ENCODE measurements at regions not wholly inside any gene's neighbourhood (a gene's known extent, or its start where the extent isn't known, plus 50 kb on each side); places are given as distances from the start of the nearest gene placed in this dataset.
"Not testable (repeated sequence)": the region's sequence is repeated elsewhere in the genome, so short reads cannot be mapped to it uniquely, and the experiment has no call there.

DNA sequence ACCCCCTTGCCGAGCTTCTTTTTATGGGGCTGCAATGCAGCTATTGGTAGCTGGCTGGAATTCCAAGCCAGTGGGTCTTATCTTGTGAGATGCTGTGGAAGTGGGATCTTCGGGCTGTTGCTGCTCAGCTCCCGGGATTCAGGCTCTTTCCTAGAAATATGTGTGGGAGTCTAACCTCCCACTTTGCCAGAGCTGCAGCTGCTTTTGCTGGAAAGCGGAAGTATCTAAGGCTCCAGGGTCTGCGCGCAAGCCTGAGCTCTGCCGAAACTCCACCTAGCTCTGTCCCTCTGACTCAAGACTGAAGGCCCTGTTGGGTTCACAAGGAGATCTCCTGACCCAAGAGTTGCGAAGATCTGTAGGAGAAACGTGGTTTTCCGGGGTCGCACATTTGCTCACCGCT lies 151.1 kb upstream of the ANKRD55 start:
- DNase-seq (ENCODE audit: low read depth in 2 of 2): no peak

DNA sequence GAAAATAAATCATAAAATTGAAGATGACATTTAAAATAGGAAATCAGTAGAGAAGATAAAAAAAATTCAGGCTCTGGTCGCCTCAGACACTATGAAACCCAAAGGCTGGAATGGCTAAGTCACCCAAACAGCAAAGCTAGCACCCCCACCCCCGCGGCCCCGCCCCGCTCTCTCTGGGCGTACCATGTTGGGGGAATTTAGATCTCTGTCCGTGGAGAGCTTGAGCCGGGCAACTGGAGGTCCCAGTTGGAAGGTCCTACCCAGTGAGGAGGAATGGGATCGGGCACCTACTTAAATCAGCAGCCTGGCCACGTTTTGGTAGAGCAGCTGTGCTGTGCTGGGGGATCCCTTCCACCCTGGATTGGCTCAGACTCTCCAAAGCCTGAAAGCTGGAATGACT lies 150.6 kb upstream of the ANKRD55 start:
- no peak for DNase-seq (ENCODE audit: low read depth in 2 of 2)

DNA sequence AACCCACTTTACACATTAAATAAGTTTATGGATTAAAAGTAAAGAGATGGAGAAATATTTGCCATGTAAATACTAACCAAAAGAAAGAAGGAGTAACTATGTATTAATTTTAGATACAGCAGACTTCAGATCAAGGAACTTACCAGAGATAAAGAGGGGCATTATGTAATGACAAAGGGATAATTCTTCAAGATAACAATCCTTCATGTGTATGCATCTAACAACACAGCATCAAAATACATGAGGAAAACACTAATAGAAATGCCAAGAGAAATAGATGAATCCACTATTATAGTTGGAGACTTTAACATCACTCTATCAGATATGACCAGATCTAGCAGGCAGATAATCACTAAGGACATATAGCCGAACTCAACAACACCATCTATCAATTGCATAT lies 149.8 kb upstream of the ANKRD55 start:
- DNase-seq (ENCODE audit: low read depth in 2 of 2): no peak

DNA sequence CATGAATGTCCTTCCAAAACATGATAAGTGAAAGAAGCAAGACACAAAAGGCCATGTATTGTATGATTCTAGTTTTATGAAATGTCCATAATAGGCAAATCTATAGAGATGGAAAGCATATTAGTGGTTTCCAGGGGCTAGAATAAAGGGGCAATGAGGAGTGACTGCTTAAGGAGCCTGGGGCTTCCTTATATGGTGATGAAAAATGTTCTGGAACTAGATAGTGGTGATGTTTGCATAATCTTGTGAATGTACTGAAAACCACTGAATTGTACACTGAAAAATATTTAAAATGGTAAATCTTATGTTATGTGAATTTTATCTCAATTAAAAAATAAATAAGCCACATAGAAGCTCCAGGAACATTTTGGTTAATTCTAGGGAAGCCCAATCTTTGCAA lies 144.4 kb upstream of the ANKRD55 start:
- DNase-seq (ENCODE audit: low read depth in 2 of 2): no peak

DNA sequence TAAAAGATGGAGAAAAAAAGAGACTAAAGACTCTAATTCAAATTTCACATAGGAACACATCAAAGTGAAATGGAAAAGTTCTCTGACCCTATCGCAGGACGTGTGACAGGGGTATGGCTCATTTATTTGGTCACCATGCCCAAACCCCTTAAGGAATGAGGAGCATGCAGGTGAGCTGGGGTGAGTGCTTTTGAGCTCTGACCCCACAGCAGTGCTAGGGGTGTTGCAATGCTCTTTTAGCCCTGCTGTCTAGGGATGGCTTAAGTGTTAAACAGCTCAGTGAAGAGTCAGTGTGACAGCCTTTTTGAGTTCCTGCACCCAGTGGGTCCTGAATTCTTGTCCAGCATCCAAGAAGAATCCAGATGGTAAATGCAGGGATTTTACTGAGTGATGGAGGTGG lies 143.0 kb upstream of the ANKRD55 start:
- DNase-seq (ENCODE audit: low read depth in 2 of 2): no peak

DNA sequence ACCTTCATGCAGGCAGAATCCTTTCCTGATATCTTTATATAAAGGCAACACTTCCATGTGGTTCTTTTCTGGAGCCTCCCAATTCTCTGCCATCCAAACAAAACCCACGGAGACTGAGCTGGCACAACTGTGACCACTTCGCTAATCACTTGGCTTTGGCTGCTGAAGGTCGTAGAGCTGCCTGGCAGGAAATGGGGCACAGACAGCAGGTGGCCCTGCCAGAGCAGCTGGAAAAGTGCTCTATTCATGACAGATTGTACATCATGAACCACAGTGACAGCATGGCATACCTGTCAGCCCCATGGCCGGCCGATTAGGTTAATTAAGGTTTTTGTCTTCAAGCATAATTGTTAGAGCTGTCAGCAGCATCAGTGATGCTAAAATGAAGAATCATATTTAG lies 141.9 kb upstream of the ANKRD55 start:
- no peak for DNase-seq (ENCODE audit: low read depth in 2 of 2)

DNA sequence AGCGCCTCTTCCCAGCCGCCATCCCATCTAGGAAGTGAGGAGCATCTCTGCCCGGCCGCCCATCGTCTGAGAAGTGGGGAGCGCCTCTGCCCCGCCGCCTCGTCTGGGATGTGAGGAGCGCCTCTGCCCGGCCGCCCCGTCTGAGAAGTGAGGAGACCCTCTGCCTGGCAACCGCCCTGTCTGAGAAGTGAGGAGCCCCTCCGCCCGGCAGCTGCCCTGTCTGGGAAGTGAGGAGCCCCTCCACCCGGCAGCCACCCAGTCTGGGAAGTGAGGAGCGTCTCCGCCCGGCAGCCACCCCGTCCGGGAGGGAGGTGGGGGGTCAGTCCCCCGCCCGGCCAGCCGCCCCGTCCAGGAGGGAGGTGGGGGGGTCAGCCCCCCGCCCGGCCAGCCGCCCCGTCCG lies 139.4 kb upstream of the ANKRD55 start:
- not testable (repeated sequence) for DNase-seq (ENCODE audit: low read depth in 2 of 2)

DNA sequence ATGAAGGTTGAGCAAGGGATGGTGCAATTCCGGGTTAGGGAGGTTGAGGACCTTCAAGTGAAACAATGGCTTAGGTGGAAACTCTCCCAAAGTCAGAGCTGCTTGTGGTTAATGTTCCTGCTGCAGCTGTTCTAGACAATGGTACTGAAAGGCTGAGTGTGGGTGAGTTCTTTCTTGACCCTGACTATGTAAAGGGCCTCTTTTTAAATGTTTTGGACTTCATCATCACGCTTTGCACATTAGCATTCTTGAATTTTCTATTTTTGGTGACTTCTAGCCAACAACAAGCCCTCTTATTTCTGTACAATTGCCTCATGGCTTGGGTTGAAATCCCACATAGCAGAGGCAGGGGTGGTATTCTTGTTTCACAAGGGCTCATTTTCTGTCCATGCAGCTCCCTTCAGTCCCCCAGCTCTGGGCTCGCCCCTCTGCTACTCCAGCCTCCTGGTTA lies 136.3 kb upstream of the ANKRD55 start:
- no peak for DNase-seq (ENCODE audit: low read depth in 2 of 2)

DNA sequence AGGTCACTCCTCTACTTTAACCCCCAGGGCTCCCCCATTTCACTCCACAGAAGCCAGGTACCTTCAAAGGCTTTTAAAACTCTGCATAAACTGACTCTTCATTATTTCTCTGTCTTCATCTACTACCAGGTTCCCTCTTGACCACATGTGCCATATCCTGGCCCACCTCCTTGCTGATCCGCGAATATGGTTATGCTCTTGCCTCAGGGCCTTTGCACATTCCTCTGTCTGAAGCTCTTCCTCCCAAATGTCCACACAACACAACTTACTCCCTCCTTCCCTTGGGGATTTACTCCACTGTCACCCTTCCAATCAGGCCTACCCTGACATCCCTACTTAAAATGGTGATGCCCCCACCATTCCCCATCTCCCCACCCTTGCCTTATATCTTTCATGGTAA lies 134.6 kb upstream of the ANKRD55 start:
- no peak for DNase-seq (ENCODE audit: low read depth in 2 of 2)

DNA sequence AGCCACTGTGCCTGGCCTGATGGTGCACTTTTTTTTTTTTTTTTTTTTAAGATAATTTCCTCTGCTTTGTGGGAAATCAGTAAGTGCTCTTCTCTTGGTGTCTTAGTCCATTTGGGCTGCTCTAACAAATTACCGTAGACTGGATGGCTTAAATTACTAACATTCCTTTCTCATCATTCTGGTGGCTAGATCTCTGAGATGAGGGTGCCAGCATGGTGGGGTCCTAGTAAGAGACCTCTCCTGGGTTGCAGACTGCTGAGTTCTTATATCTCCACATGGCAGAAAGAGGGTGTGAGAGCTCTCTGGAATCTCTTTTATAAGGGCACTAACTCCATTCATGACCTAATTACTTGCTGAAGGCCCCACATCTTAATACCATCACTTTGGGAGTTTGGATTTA lies 133.9 kb upstream of the ANKRD55 start:
- DNase-seq (ENCODE audit: low read depth in 2 of 2): no peak

DNA sequence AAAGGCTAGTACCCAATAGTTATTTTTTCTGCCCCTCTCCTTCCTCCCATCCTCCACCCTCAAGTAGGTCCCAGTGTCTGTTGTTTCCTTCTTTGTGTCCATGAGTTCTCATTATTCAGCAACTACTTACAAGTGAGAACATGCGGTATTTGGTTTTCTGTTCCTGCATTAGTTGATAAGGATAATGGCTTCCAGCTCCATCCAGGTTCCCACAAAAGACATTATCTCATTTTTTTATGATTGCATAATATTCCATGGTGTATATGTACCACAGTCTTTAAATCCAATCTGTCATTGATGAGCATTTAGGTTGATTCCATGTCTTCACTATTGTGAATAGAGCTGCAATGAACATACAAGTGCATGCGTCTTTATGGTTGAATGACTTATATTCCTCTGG lies 128.3 kb upstream of the ANKRD55 start:
- no peak for DNase-seq (ENCODE audit: low read depth in 2 of 2)

DNA sequence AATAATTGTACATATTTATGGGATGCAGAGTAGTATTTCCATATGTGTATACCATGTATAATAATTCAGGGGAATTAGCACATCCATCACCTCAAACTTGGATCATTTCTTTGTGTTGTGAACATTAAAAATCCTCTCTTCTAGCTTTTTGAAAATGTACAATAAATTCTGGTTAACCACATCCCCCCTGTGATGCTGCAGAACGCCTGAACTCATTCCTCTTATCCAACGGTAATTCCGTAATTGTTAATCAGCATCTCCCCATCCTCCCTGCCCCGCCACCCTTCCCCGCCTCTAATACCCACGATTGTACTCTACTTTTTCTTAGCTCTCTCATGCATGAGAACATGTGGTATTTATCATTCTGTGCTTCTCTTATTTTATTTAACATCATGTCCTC lies 127.7 kb upstream of the ANKRD55 start:
- DNase-seq (ENCODE audit: low read depth in 2 of 2): no peak

DNA sequence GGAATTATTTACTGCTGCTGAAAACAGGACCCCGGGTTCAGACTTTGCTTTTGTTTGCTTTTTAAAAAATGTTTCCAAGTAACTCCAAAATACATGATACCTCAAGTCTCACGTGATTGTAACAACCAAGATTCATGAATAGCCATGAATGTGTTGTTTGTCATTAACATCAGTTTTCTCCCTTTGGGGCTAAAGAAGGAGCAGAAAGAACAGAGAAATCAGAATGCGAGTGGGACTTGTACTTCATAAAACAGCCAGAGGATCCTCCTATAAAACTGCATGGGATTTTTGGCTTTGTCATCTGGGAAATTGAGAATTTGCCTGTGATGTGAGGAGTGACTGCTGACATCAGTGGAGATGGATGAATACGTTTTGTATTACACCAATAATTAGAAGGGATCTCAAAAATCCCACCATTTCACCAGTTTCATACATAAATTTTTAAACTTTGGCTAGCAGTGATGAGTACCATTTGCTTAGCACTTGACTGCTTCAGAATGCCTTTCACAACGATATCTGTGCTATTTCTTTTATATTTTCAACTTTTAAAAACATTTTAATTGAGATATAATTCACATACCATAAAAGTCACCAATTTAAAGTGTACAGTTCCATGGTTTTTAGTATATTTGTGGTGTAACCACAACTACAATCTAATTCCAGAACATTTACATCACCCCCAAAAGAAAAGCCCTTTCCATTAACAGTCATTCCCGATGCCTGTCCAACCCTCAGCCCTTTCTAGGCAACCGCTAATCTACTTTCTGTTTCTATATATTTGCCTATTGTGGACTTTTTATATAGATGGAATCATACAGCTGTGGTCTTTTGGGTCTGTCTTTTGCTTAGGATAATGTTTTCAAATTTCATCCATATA lies 126.9 kb upstream of the ANKRD55 start:
- DNase-seq (ENCODE audit: low read depth in 2 of 2): no peak

DNA sequence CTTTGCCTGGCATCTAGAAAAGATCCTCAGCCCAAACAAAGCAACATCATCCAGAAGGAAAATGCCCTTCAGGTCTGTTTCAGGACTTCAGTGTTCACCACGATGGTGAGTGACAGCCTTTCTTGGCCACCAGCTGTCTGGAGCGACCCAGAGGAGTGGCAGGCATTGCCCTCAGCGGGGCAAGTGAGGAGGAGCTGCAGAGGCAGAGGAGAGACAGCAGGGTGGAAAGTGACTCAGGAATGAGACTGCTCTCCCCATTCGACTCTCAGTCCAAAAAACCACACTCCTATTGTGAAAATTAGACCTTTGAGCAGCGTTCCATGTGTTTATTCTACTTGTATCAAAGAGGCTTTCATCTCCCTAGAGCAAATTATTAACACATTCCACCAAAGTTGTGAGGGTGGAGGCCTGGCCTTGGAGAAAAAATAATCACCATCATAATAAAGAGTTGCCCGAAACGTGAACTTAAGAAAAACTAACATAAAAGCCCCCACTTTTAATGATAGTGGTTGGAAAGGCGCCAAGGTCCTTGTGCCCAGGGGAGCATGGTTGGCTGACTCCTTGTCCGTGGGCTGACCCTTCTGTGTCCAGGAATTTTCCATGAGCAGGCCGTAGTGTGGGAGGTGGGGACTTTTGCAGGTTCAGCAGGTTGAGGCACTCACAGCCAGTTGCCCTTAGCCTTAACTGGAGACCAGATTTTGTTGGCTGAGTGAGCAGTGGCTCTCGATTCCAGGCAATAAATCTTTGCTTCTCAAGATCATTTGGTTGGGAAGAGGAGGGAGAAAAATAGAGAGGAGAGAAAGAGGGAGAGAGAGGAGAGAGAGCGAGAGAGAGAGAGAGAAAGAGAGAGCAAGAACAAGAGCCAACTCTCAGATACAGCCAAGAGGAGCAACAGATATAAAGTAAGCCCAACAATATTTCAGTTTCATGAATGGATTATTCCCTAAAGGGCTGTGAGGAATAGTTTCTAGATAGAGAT lies 125.9 kb upstream of the ANKRD55 start:
- no peak for DNase-seq (ENCODE audit: low read depth in 2 of 2)

DNA sequence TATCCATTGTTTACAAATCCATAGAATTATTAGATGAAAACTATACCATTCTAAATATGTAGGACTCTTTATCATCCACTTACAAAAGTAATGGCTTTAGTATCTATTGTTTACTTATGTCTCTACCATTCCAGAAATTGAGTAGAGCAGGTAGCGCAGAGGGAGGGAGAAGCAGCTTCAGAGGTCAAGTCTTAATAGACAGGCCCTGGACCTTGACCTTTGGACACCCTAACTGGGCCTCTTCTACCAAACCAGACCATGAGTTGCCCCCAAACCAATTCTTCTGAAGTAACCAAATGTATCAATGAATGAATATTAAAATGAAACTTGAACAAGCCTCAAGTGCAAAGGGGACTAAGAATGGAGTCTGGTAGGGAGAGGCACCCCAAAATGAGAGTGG lies 124.9 kb upstream of the ANKRD55 start:
- DNase-seq (ENCODE audit: low read depth in 2 of 2): no peak

DNA sequence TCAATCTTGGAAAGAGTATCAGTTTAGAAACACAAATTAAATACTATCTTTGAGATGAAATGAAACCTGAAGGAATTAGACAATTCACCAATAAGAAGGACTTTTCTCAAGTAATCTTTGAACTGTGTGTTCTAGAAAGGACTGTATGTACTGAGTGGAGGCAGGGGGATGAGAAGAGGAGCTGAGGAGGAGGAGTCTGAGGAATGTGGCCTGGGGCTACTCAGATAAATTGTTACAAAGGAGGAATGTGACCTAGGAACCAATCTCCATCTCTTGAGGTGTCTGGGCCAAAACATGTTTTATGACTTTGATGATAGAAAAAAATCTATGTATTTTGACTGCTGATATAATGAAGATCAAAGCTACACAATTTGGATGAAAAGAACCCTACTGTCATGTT lies 124.3 kb upstream of the ANKRD55 start:
- DNase-seq (ENCODE audit: low read depth in 2 of 2): no peak

DNA sequence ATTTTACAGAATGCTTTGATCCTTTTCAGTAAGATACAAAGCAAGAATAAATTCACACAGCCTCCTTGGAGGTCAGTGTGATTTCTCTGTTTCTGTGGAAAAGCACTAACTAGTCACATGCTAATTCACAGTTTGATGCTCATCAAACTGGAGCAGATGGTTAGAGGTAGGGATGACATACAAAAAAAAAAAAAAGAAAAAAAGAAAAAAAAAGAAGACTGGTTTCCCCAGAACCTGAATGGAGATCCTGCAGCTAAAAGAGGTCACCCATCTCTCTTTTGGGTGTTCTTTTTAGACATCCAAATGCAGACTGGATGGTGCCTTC lies 123.7 kb upstream of the ANKRD55 start:
- DNase-seq (ENCODE audit: low read depth in 2 of 2): no peak

DNA sequence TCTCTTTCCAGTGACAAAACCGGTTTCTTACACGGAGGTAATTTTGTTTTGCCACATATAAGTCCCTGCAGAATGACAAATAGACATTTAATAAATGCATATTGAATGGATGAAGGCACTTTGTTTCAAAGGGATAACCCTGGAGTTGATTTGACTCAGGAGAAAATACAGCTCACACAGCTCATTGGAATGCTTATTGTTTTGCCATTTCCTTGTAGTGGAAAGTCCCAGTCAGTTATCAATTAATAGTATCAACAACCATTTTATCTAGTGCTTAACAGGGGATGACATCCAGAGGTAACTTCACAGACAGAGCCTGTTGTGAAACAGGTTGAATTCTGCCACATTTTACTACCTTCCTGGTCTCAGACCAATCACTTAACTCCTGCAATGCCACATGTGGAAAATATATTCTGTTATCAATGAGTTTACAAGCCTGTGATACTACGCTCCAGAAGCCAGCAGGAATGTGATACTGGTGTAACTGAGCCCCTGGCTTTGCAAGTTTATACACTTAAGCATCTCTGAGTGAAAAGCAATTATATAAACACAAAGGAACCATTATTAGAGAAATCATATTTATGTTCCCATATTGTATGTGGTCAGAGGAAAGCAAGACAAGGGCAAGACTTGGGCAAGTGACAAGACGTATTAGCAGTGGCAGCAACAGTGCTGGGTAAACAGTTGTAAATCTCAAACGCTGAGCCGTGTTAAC lies 123.1 kb upstream of the ANKRD55 start:
- DNase-seq (ENCODE audit: low read depth in 2 of 2): no peak

DNA sequence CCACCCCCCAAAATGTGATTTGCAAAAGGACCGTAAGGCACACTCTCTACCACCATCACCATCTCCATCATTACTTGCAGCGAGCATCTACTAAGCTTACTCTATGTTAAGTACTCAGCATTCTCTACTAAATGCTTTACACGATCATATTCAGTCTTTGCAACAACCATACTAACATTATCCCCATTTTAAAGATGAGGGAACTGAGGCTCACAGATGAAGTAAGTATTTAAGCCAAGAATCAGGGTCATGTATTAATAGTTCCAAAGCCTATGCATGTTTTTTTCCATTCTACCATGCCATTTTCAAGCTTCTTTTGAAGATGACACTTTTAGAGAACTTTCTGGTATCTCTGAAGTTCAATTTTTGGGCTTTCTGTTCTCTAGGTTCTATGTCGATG lies 121.7 kb upstream of the ANKRD55 start:
- DNase-seq (ENCODE audit: low read depth in 2 of 2): no peak

DNA sequence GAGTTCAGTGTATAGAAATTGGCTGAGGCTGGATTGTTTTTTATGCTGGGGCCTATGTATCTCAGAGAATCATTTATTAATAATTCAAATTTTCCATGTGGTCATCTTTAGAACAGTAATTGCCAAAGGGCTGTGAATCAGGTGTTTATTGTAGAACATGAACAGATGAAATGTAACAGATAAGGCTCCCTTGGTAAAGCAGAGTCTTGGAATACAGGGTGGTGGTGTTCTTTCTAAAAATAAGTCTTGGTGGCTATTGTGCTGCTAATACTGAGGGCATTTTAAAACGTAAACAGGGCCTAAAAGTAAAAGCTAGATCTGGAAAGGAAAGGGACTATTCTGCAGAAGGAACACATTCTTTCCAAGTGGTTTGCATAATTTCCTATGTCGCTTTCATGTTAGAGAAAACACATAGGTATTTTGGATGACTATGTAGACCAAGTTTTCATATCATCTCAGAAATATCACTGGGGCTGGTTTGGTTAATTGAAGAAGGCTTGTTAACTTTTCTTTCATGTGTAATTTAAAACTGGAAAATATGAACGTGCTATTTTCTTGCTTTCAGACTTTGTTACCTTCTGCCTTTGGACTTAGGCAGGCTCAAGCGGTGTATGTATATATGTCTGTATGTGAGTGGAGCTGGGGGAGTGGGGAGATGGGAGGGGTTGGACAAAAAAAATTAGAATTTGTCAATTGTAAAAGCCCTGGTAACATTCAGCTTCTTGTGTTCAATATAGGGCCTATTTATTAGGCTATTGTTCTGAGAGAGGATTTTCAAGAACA lies 119.9 kb upstream of the ANKRD55 start:
- no peak for DNase-seq (ENCODE audit: low read depth in 2 of 2)

DNA sequence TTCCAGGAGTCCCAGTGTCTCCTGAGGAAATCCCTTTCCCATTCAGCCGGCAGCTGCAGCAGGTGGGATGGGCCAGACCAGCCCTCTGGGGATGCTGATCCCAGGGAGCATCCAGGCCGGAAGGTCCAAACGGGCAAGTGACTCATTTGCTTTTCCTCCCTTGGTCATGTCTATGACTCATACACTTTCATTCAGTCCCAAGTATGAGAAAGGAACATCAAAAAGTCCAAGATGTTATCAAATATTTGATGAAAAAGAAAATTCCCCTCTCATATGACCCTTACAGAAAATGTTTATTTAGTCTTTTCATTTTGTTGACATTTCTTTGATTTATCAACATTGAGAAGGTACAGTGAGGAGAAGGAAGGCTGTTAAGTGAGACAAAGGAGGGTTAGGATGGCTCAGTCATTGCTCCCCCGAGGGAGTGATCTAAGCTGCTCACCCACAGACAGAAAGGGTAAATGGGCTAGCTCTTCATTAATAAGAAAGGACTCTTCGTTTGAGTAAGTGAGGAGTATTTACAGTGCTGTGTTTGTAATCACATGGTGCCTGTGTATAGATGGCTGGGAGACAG lies 117.6 kb upstream of the ANKRD55 start:
- no peak for DNase-seq (ENCODE audit: low read depth in 2 of 2)
